IMR-90 (cell line): ENCODE measurements at regions not wholly inside any gene's neighbourhood (a gene's known extent, or its start where the extent isn't known, plus 50 kb on each side); places are given as distances from the start of the nearest gene placed in this dataset.
"Not testable (repeated sequence)": the region's sequence is repeated elsewhere in the genome, so short reads cannot be mapped to it uniquely, and the experiment has no call there.

Source experiments
- CTCF ChIP-seq: conservative IDR thresholded peaks from 2 replicates; pipeline ENCODE4 v1.5.1; 2012; ENCODE audit warnings: mild to moderate bottlenecking, low read depth, low read length, improper control_type of control experiment
- RAD21 ChIP-seq: IDR thresholded peaks from 2 replicates; pipeline ENCODE4 v1.6.1; 2012; ENCODE audit warnings: low read length, improper control_type of control experiment

GRCh38 chr1:56246726-56247125 is 332.6 kb downstream of the PLPP3 start:
- not testable (repeated sequence) for TF ChIP-seq CTCF, RAD21
